ENCODE measurements at regions not wholly inside any gene's neighbourhood (a gene's known extent, or its start where the extent isn't known, plus 50 kb on each side); places are given as distances from the start of the nearest gene placed in this dataset.

DNA sequence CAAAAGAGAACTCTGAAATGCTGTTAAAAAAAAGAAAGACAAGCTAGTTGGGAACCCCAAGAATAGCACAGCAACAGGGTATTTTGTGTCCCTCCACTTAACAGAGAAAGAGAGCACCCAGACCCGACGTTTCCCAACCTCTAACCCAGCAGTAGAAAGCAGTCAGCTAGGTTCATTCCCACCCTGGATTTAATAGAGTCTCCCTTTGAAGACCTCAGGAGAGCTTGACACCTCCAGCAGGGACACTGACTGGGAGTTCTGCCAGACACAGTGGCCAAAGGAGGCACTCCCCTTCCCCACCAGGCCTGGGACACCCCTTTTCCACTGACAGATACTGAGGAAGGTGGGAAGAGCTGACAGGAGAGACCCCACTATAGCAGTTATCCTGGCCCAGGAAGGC lies 337.5 kb upstream of the MSX2 start:
- ATAC-seq, result no peak
- no peak overlapping the region for H3K4me3 Mint-ChIP-seq
- no peak overlapping the region for H3K27ac Mint-ChIP-seq
- DNase-seq (ENCODE audit: low spot score), result no peak
- peaks cover 8 to 51% of the 10 kb centered on the region in 2 donors for H3K27me3 Mint-ChIP-seq
- no peaks in the 10 kb centered on the region for H3K36me3 Mint-ChIP-seq
- no peaks in the 10 kb centered on the region for H3K4me1 Mint-ChIP-seq (ENCODE audit: low read depth in 2 of 2)
- H3K9me3 Mint-ChIP-seq, result no peaks in the 10 kb centered on the region

DNA sequence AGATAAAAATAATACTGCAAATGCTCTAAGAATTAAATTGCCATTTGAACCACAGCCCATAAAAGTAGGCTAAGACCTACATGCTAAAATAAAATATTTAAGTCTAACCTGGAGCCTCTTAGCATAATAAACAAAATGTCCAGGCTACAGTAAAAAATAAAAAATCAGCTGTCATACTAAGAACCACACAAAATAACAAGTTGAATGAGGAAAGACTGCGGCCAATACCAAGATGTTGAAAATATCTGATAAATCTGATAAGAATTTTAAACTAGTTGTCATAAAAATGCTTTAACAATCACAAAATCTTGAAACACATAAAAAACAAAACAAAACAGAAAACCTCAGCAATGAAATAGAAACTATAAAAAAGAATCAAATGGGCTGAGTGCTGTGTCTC lies 336.9 kb upstream of the MSX2 start:
- H3K4me1 Mint-ChIP-seq (ENCODE audit: low read depth in 2 of 2), result no peaks in the 10 kb centered on the region
- no peak overlapping the region for H3K4me3 Mint-ChIP-seq
- peaks cover 11 to 57% of the 10 kb centered on the region in 2 donors for H3K27me3 Mint-ChIP-seq
- H3K36me3 Mint-ChIP-seq, result no peaks in the 10 kb centered on the region
- no peak overlapping the region for H3K27ac Mint-ChIP-seq
- ATAC-seq (no peak), DNase-seq (ENCODE audit: low spot score) (no peak)
- H3K9me3 Mint-ChIP-seq, result no peaks in the 10 kb centered on the region

DNA sequence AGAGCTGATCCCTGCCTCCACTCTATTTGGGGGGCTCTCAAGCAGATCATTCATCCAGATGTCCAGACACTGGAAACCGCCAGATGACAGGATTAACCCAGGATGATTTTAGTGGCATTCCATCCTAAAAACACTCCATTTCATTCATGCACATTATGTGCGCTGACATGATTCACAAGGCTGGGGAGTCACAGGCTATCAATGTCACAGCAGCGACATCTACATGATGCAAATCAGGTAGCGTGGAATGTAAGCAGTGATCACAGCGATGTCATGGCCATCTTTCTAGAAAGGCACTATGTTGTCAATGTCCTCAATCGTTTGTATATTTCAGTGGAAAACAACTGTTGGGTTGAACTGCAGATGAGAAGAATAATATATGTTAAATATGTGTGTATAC lies 331.5 kb upstream of the MSX2 start:
- H3K4me3 Mint-ChIP-seq, result no peak overlapping the region

DNA sequence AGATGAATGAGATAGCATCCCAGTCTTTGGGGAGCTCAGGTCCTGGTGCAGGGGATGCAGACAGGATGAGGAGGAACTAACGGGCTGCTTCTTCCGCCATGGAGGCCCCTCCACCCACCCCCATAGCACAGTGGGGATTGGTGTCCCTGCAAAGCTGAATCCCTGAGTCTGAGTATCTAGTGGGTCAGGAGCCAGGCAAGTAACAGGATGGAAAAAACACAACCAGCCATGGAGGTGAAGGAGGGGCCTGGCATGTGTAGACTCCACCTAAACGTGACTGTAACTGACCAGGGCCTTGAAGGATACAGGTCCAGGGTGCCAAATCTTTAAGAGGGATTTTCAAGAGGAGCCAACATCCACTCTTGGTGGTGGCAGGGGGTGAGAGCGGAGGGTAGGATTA lies 327.8 kb upstream of the MSX2 start:
- no peaks in the 10 kb centered on the region for H3K4me1 Mint-ChIP-seq (ENCODE audit: low read depth in 2 of 2)
- DNase-seq (ENCODE audit: low spot score) (no peak), ATAC-seq (no peak)
- peaks cover 8 to 41% of the 10 kb centered on the region in 2 donors for H3K27me3 Mint-ChIP-seq
- H3K9me3 Mint-ChIP-seq, result no peaks in the 10 kb centered on the region
- H3K4me3 Mint-ChIP-seq, result no peak overlapping the region
- no peak overlapping the region for H3K27ac Mint-ChIP-seq
- no peaks in the 10 kb centered on the region for H3K36me3 Mint-ChIP-seq

More for the DNA sequence above, 331.5 kb upstream of the MSX2 start:
- DNase-seq (ENCODE audit: low spot score) (no peak), ATAC-seq (no peak)
- H3K9me3 Mint-ChIP-seq, result no peaks in the 10 kb centered on the region
- H3K4me1 Mint-ChIP-seq (ENCODE audit: low read depth in 2 of 2), result no peaks in the 10 kb centered on the region
- peaks cover 8 to 66% of the 10 kb centered on the region in 2 donors for H3K27me3 Mint-ChIP-seq
- H3K36me3 Mint-ChIP-seq, result no peaks in the 10 kb centered on the region
- H3K27ac Mint-ChIP-seq, result no peak overlapping the region

DNA sequence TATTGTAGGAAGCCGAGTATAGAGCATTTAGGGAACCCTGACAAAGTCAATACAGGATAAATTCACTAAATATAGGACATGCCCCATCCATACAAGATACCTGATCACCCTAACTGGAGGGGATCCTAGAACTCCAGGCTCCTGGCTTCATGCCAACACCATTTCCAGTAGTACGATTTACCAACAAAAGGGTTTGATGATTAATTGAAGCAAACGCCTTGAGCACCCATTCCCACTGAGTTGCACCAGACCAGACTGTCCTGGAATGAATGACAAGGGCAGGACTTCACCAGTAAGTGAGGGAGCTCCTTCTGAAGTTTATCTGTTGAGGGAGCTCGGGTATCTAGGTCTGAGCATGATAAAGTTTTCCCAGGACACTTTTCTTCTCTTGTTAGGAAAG lies 327.2 kb upstream of the MSX2 start:
- ATAC-seq, result no peak
- no peaks in the 10 kb centered on the region for H3K36me3 Mint-ChIP-seq
- no peak overlapping the region for H3K27ac Mint-ChIP-seq
- no peaks in the 10 kb centered on the region for H3K4me1 Mint-ChIP-seq (ENCODE audit: low read depth in 2 of 2)
- H3K9me3 Mint-ChIP-seq, result no peaks in the 10 kb centered on the region
- no peak overlapping the region for H3K4me3 Mint-ChIP-seq
- no peak for DNase-seq (ENCODE audit: low spot score)
- peaks cover 8 to 34% of the 10 kb centered on the region in 2 donors for H3K27me3 Mint-ChIP-seq

DNA sequence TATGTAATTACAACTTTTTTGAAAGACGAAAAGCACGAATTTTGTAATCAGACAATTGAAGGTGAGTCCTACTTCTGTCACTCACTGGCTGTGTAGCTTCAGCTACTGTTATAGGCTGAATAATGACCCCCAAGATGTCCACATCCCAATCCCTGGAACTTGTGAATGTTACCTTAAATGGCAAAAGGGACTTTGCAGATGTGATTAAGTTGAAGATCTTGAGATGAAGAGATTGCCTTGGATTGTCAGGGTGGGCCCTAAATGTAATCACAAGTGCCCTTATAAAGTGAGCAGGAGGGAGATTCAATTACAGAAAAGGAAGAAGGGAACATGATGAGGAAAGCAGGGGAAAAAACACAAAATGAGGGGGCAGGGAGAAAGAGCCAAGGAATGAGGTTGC lies 326.2 kb upstream of the MSX2 start:
- peaks cover 6 to 24% of the 10 kb centered on the region in 2 donors for H3K27me3 Mint-ChIP-seq

DNA sequence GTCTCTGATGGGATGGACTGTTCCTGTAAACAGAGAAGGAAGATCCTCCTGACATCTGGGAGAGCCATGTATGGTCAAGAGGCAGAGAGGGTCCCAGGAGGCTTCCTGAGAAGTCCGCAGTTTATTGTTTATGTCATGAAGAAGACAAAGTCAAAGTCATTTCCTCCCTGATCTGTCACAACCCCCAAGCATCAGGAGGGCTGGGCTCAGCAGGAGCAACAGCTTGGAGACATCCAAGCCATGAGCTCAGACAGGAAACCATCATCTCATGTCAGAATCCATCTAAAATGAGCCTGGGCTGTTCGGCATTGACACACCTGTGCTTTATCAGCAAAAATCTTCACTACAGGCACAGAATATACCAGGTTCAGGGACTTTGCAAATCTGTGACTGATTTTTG lies 325.0 kb upstream of the MSX2 start:
- no peak overlapping the region for H3K4me3 Mint-ChIP-seq
- H3K27ac Mint-ChIP-seq, result no peak overlapping the region
- DNase-seq (ENCODE audit: low spot score) (no peak), ATAC-seq (no peak)
- no peaks in the 10 kb centered on the region for H3K36me3 Mint-ChIP-seq
- no peaks in the 10 kb centered on the region for H3K4me1 Mint-ChIP-seq (ENCODE audit: low read depth in 2 of 2)
- H3K27me3 Mint-ChIP-seq, result peaks cover 9 to 13% of the 10 kb centered on the region in 2 donors
- no peaks in the 10 kb centered on the region for H3K9me3 Mint-ChIP-seq

More for the DNA sequence above, 326.2 kb upstream of the MSX2 start:
- ATAC-seq (no peak), DNase-seq (ENCODE audit: low spot score) (no peak)
- Mint-ChIP-seq H3K27ac (no peak overlapping the region), H3K4me3 (no peak overlapping the region), H3K9me3 (no peaks in the 10 kb centered on the region), H3K4me1 (ENCODE audit: low read depth in 2 of 2) (no peaks in the 10 kb centered on the region), H3K36me3 (no peaks in the 10 kb centered on the region)

DNA sequence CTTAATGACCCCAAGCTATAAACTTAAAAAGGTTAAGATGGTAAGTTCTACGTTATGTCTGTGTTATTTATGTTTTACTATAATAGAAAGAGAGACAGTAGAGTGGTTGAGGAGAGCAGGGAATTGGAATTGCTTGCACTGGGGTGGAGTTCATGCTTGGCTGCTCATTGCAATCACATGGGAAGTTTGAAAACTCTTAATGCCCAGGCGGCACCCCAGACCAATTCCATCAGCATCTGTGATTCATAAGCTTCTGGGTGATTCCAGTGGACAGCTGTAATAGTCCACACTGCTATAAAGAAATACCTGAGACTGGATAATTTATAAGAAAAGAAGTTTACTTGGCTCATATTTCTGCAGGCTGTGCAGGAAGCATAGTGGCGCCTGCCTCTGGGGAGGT lies 323.9 kb upstream of the MSX2 start:
- H3K4me1 Mint-ChIP-seq (ENCODE audit: low read depth in 2 of 2), result no peaks in the 10 kb centered on the region
- no peaks in the 10 kb centered on the region for H3K36me3 Mint-ChIP-seq
- ATAC-seq (no peak), DNase-seq (ENCODE audit: low spot score) (no peak)
- H3K27me3 Mint-ChIP-seq, result peaks cover 16% of the 10 kb centered on the region in 2 donors
- H3K9me3 Mint-ChIP-seq, result no peaks in the 10 kb centered on the region
- H3K27ac Mint-ChIP-seq, result no peak overlapping the region
- H3K4me3 Mint-ChIP-seq, result no peak overlapping the region

DNA sequence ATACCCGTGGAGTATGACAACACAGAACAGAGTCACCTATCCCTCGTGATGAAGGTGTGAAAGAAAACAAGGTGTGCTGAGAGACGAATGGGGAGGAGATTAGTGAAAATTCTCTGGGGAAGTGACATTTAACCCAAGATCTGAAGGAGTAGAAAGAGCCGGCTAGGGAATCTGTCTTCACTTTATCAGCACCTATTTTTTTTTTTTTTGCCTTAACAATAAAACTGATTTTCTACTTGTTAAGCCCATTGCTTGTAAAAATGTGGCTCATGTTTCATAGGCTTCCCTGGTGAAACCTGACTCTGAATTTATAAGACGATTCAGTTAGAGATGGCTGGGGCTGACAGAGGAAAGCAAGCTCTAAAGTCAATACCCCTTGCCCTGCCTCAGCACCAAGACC lies 322.6 kb upstream of the MSX2 start:
- Mint-ChIP-seq H3K4me1 (ENCODE audit: low read depth in 2 of 2) (no peaks in the 10 kb centered on the region), H3K27me3 (peaks cover 19 to 23% of the 10 kb centered on the region in 2 donors), H3K9me3 (no peaks in the 10 kb centered on the region), H3K27ac (no peak overlapping the region), H3K36me3 (no peaks in the 10 kb centered on the region), H3K4me3 (no peak overlapping the region)
- ATAC-seq, result no peak
- no peak for DNase-seq (ENCODE audit: low spot score)

DNA sequence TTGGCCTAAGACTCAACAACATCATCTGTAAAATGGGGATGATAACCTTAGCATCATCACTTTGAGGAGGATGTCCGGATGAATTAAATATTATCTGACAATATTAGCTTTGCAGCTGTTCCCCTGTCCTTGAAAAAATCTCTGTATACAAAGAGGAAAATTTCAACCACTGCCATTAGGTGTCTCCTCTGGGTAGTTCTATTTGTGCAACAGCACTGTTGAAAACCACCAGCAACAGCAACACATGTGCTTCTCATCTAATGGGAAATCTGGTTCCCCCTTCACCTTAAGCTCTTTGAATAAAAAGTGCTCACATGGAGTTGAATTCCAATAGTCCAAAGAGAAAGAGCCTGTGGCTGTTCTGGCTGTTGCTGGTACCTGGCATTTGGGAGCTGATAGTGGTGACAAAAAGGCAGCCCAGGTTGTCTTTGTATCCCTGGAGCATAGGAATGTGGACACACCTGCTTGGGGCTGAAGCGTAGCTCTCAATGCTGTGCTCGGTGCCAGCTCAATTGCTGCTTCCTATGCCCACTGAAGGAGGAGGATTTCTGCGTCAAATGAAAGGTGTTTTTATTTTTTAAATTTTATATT lies 322.1 kb upstream of the MSX2 start:
- no peak for ATAC-seq
- no peaks in the 10 kb centered on the region for H3K4me1 Mint-ChIP-seq (ENCODE audit: low read depth in 2 of 2)
- H3K27me3 Mint-ChIP-seq, result peaks cover 20 to 27% of the 10 kb centered on the region in 2 donors
- H3K4me3 Mint-ChIP-seq, result no peak overlapping the region
- H3K9me3 Mint-ChIP-seq, result no peaks in the 10 kb centered on the region
- DNase-seq (ENCODE audit: low spot score), result no peak
- H3K36me3 Mint-ChIP-seq, result no peaks in the 10 kb centered on the region
- H3K27ac Mint-ChIP-seq, result no peak overlapping the region

DNA sequence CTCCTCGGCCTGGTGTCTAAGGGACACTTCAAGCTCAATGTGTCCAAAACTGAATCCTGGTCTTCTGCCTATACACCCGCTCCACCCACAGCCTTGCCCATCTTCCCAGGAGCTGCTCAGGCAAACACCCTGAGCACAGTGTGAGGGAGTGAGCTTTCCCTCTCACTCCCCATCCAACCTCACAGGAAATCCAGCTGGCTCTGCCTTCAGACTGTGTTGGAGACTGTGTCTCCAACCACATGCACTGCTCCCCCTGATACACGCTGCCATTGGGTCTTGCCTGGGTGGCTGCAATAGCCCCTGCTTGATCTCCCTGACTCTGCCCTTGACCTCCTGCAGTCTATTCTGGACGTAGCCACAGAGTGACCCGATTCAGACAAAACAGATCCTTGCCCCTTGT lies 319.5 kb upstream of the MSX2 start:
- peak in 1 of 2 donors; percentile 56 for ATAC-seq
- no peak overlapping the region for H3K4me3 Mint-ChIP-seq
- no peak for DNase-seq (ENCODE audit: low spot score)
- H3K27ac Mint-ChIP-seq, result no peak overlapping the region
- no peaks in the 10 kb centered on the region for H3K36me3 Mint-ChIP-seq
- no peaks in the 10 kb centered on the region for H3K9me3 Mint-ChIP-seq
- H3K4me1 Mint-ChIP-seq (ENCODE audit: low read depth in 2 of 2), result no peaks in the 10 kb centered on the region
- H3K27me3 Mint-ChIP-seq, result peaks cover 26 to 37% of the 10 kb centered on the region in 2 donors

DNA sequence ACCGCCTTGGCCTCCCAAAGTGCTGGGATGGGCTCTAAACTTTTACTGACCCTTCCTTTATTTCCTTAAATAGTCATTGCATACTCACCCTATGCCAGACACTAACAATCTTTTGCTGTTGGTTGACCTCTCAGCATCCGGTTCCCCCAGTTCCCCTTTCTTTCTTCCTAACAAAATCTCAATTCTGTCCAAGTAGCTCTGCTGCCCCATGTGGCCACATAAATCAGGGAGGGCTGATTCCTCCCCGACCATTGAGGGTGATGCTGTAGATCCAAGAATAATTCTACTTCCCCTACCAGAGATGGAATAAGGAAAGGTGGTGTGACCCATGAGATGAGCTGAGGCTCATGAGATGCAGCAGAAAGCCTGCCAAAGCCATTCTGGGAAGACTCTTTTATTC lies 315.3 kb upstream of the MSX2 start:
- H3K4me1 Mint-ChIP-seq (ENCODE audit: low read depth in 2 of 2), result no peaks in the 10 kb centered on the region
- peaks cover 24 to 53% of the 10 kb centered on the region in 2 donors for H3K27me3 Mint-ChIP-seq
- no peaks in the 10 kb centered on the region for H3K36me3 Mint-ChIP-seq
- H3K4me3 Mint-ChIP-seq, result no peak overlapping the region
- no peak for DNase-seq (ENCODE audit: low spot score)
- ATAC-seq, result no peak
- H3K27ac Mint-ChIP-seq, result no peak overlapping the region
- no peaks in the 10 kb centered on the region for H3K9me3 Mint-ChIP-seq

DNA sequence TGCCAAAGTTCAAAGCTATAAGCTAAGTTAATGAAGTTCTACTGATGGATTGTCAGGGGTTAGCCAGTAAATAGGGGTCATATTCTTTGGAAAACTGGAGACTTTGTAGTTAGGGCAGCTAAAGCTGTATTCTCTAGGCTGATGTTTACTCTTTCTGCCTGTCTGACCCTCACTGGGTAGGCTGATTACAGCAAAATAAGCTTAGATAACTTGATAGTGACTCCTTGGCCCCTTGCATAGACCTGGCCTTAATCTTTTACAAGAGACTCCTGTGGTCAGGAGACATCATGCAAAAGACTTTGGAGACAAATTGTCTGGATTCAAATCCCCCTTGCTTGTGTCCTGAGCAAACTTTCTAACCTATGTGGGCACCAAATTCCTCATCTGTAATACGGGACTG lies 314.4 kb upstream of the MSX2 start:
- DNase-seq (ENCODE audit: low spot score) (no peak), ATAC-seq (no peak)
- H3K4me3 Mint-ChIP-seq, result no peak overlapping the region
- peaks cover 22 to 50% of the 10 kb centered on the region in 2 donors for H3K27me3 Mint-ChIP-seq
- H3K27ac Mint-ChIP-seq, result no peak overlapping the region
- H3K9me3 Mint-ChIP-seq, result no peaks in the 10 kb centered on the region
- H3K4me1 Mint-ChIP-seq (ENCODE audit: low read depth in 2 of 2), result no peaks in the 10 kb centered on the region
- H3K36me3 Mint-ChIP-seq, result no peaks in the 10 kb centered on the region

DNA sequence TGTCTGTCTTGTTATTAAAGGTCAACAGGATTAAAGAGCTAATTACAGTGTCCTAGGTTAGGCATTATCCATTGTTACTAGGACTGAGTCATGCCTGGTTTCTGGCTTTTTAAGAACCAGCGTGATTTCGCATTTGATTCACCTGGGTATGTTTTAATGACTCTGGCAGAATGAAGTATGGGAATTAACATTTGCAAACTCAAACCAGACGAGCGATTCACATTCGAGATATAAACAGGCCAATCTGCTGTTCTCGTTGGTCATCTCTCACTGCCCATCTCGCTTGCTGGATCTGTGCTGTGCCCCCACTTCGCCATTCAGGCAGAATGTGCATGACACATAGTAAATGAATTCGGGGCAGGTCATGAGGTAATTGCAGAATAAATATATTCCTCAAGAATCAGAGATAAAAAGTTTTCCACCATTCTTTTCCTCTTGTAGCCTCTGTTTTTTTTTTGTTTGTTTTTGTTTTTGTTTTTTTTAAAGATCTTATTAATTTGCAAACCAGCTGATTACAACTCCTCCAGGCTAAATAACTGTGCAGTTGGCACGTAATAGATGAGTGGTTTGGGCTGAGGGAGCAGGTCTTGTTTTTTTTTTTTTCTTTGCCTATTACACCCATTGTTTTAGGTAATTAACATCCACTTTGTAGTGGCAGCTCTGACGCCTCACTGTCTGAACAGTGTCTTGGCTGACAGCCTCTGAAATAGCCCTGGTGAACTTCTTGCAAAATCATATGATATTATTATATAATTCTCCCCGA lies 313.5 kb upstream of the MSX2 start:
- Mint-ChIP-seq H3K36me3 (no peaks in the 10 kb centered on the region), H3K4me1 (ENCODE audit: low read depth in 2 of 2) (no peaks in the 10 kb centered on the region)

DNA sequence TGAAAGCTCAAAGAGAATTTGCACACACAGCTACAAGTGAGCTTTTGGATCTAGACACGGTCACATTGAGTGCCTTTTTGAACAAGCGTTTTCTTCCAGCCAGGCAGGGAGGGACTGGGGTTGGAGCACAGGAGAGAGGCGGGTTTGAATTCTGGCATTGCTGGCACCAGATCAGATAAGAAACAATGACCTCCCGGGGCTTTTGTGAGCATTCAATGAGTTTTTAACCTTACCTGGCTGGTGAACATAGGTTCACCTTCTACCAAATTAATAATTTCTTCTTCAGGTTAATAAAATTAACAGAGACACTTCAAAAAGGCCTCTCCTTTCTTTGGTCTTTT lies 312.9 kb upstream of the MSX2 start:
- Mint-ChIP-seq H3K27ac (no peak overlapping the region), H3K9me3 (no peaks in the 10 kb centered on the region)
- no peak for DNase-seq (ENCODE audit: low spot score)

More for the DNA sequence above, 313.5 kb upstream of the MSX2 start:
- peaks cover 18 to 47% of the 10 kb centered on the region in 2 donors for H3K27me3 Mint-ChIP-seq
- DNase-seq (ENCODE audit: low spot score), result no peak
- H3K4me3 Mint-ChIP-seq, result no peak overlapping the region
- no peak overlapping the region for H3K27ac Mint-ChIP-seq
- no peak for ATAC-seq
- H3K9me3 Mint-ChIP-seq, result no peaks in the 10 kb centered on the region

More for the DNA sequence above, 312.9 kb upstream of the MSX2 start:
- no peak overlapping the region for H3K4me3 Mint-ChIP-seq
- ATAC-seq, result no peak
- no peaks in the 10 kb centered on the region for H3K36me3 Mint-ChIP-seq
- H3K27me3 Mint-ChIP-seq, result peaks cover 19 to 52% of the 10 kb centered on the region in 2 donors
- no peaks in the 10 kb centered on the region for H3K4me1 Mint-ChIP-seq (ENCODE audit: low read depth in 2 of 2)
